IPS-18c (cell line): ENCODE measurements at regions not wholly inside any gene's neighbourhood (a gene's known extent, or its start where the extent isn't known, plus 50 kb on each side); places are given as distances from the start of the nearest gene placed in this dataset.

Experiments used
- H3K4me3 ChIP-seq: 2 replicates; pipeline ENCODE4 v1.7.0; 2013; ENCODE audit warnings: low read depth, mild to moderate bottlenecking, low read length, moderate library complexity; ENCODE audit not compliant: insufficient read depth
- H3K9me3 ChIP-seq: one replicate; pipeline ENCODE4 v1.6.1; 2013; ENCODE audit warnings: mild to moderate bottlenecking, low read length, moderate library complexity; ENCODE audit not compliant: control insufficient read depth, insufficient read depth

GRCh38 chr3:45277636-45278035 lies 51.5 kb upstream of the TMEM158 start:
- peaks cover 3% of the 10 kb centered on the region for H3K9me3 ChIP-seq
- no peak overlapping the region for H3K4me3 ChIP-seq

- H3K4me3 ChIP-seq, result no peak overlapping the region
- H3K9me3 ChIP-seq, result peaks cover 3% of the 10 kb centered on the region
Observed at GRCh38 chr3:45280232-45280631, 54.1 kb upstream of the TMEM158 start.

GRCh38 chr3:45280971-45281370 lies 54.9 kb upstream of the TMEM158 start:
- peaks cover 3% of the 10 kb centered on the region for H3K9me3 ChIP-seq
- H3K4me3 ChIP-seq, result no peak overlapping the region

GRCh38 chr3:45283471-45283870 lies 57.4 kb upstream of the TMEM158 start:
- H3K4me3 ChIP-seq, result no peak overlapping the region
- peaks cover 7% of the 10 kb centered on the region for H3K9me3 ChIP-seq

GRCh38 chr3:45297331-45297730 lies 71.2 kb upstream of the TMEM158 start:
- Histone ChIP-seq H3K4me3 (no peak overlapping the region), H3K9me3 (peaks cover 7% of the 10 kb centered on the region)

GRCh38 chr3:45302470-45302869 lies 76.4 kb upstream of the TMEM158 start:
- Histone ChIP-seq H3K9me3 (peaks cover 7% of the 10 kb centered on the region), H3K4me3 (no peak overlapping the region)

- Histone ChIP-seq H3K4me3 (no peak overlapping the region), H3K9me3 (peaks cover 3% of the 10 kb centered on the region)
Observed at GRCh38 chr3:45306406-45307008, 80.4 kb upstream of the TMEM158 start.

- no peak overlapping the region for H3K4me3 ChIP-seq
- H3K9me3 ChIP-seq, result no peaks in the 10 kb centered on the region
Observed at GRCh38 chr3:45309876-45310275, 78.5 kb upstream of the LARS2 start.

- Histone ChIP-seq H3K4me3 (no peak overlapping the region), H3K9me3 (no peaks in the 10 kb centered on the region)
Observed at GRCh38 chr3:45311327-45311726, 77.0 kb upstream of the LARS2 start.

- Histone ChIP-seq H3K9me3 (no peaks in the 10 kb centered on the region), H3K4me3 (peak overlapping the region; percentile 26; the same call in 1 of the 2 replicates)
Observed at GRCh38 chr3:45311953-45312801, 76.2 kb upstream of the LARS2 start.

GRCh38 chr3:45312836-45313493 lies 75.4 kb upstream of the LARS2 start:
- Histone ChIP-seq H3K4me3 (no peak overlapping the region), H3K9me3 (no peaks in the 10 kb centered on the region)

GRCh38 chr3:45313743-45314403 lies 74.5 kb upstream of the LARS2 start:
- H3K9me3 ChIP-seq, result no peaks in the 10 kb centered on the region

GRCh38 chr3:45317710-45318109 lies 70.7 kb upstream of the LARS2 start:
- Histone ChIP-seq H3K4me3 (no peak overlapping the region), H3K9me3 (no peaks in the 10 kb centered on the region)

More at GRCh38 chr3:45313743-45314403, 74.5 kb upstream of the LARS2 start:
- no peak overlapping the region for H3K4me3 ChIP-seq

- H3K4me3 ChIP-seq, result no peak overlapping the region
- H3K9me3 ChIP-seq, result no peaks in the 10 kb centered on the region
Observed at GRCh38 chr3:45318689-45319088, 69.7 kb upstream of the LARS2 start.

GRCh38 chr3:45319231-45319995 lies 69.0 kb upstream of the LARS2 start:
- no peak overlapping the region for H3K4me3 ChIP-seq
- no peaks in the 10 kb centered on the region for H3K9me3 ChIP-seq

GRCh38 chr3:45319996-45320305 lies 68.4 kb upstream of the LARS2 start:
- H3K4me3 ChIP-seq, result no peak overlapping the region
- no peaks in the 10 kb centered on the region for H3K9me3 ChIP-seq

- Histone ChIP-seq H3K9me3 (no peaks in the 10 kb centered on the region), H3K4me3 (no peak overlapping the region)
Observed at GRCh38 chr3:45320986-45321385, 67.4 kb upstream of the LARS2 start.
